SK-N-SH (cell line): ENCODE measurements at regions not wholly inside any gene's neighbourhood (a gene's known extent, or its start where the extent isn't known, plus 50 kb on each side); places are given as distances from the start of the nearest gene placed in this dataset.

Source experiments
- CTCF ChIA-PET: fragments of 300-600, 350-600 bp; formaldehyde crosslinking; extraction: SDS; loops from one replicate; lab custom pipeline; 2021; lab: Yijun Ruan, JAX
- POLR2A ChIA-PET: fragments of 350-600 bp; sonication (Branson Sonifier 250); formaldehyde crosslinking; extraction: SDS; loops from one replicate; lab custom pipeline; 2020; ENCODE audit warnings: antibody characterized with exemption, inconsistent platforms; lab: Yijun Ruan, JAX
- DNase-seq: peaks from one replicate; pipeline ENCODE4 v3.0.0; 2012
- H2AFZ ChIP-seq: fragments of 200-600 bp; sonication (generic); 2 replicates; pipeline ENCODE4 v1.8.1; 2016; ENCODE audit warnings: antibody characterized with exemption, mild to moderate bottlenecking, low read depth
- H3F3A ChIP-seq: fragments of 200-600 bp; sonication (generic); replicated peaks from 2 replicates; pipeline ENCODE3; 2016; ENCODE audit warnings: antibody characterized with exemption, mild to moderate bottlenecking; ENCODE audit not compliant: insufficient read depth
- H3K27ac ChIP-seq, 2 experiments: fragments of 200-500 bp in 1 of 2; fragments of 200-600 bp in 1 of 2; sonication (Bioruptor generic) in 1 of 2; sonication (generic), shearing (Covaris generic) in 1 of 2; 2 replicates each; pipeline versions ENCODE4 v1.5.1 to v1.6.1; 2014 to 2016; ENCODE audit warnings: low read depth in 2 of 2, inconsistent platforms in 1 of 2, low read length in 1 of 2, mild to moderate bottlenecking in 1 of 2, mixed read lengths in 1 of 2
- H3K27me3 ChIP-seq: fragments of 200-600 bp; sonication (generic), shearing (Covaris generic); 2 replicates; pipeline ENCODE4 v1.6.1; 2016; ENCODE audit warnings: mixed run types; ENCODE audit not compliant: insufficient read depth
- H3K36me3 ChIP-seq, 2 experiments: fragments of 200-500 bp in 1 of 2; fragments of 200-600 bp in 1 of 2; sonication (Bioruptor generic) in 1 of 2; sonication (generic) in 1 of 2; replicated peaks in 1 of 2; 2 replicates each; pipeline versions ENCODE3 to v1.5.1; 2014 to 2016; ENCODE audit warnings: low read length in 1 of 2, mild to moderate bottlenecking in 1 of 2; ENCODE audit not compliant: insufficient read depth in 2 of 2, control insufficient read depth in 1 of 2
- H3K4me1 ChIP-seq, 2 experiments: fragments of 200-500 bp in 1 of 2; fragments of 200-600 bp in 1 of 2; sonication (Bioruptor generic) in 1 of 2; sonication (generic), shearing (Covaris generic) in 1 of 2; 2 replicates each; pipeline versions ENCODE4 v1.5.1 to v1.6.1; 2014 to 2016; ENCODE audit warnings: low read depth in 1 of 2, low read length in 1 of 2, mixed run types in 1 of 2; ENCODE audit not compliant: insufficient read depth in 2 of 2, control insufficient read depth in 1 of 2
- H3K4me2 ChIP-seq: fragments of 200-600 bp; sonication (generic), shearing (Covaris generic); 2 replicates; pipeline ENCODE4 v1.6.1; 2017; ENCODE audit warnings: mixed run types
- H3K4me3 ChIP-seq, 2 experiments: fragments of 200-500 bp in 1 of 2; fragments of 200-600 bp in 1 of 2; sonication (Bioruptor generic) in 1 of 2; sonication (generic), shearing (Covaris generic) in 1 of 2; 2 replicates each; pipeline versions ENCODE4 v1.5.1 to v1.8.1; 2014 to 2016; ENCODE audit warnings: low read depth in 2 of 2, inconsistent platforms in 1 of 2, low read length in 1 of 2, mild to moderate bottlenecking in 1 of 2, mixed read lengths in 1 of 2, moderate library complexity in 1 of 2
- H3K79me2 ChIP-seq: fragments of 200-600 bp; sonication (generic); 2 replicates; pipeline ENCODE4 v1.8.1; 2017; ENCODE audit warnings: mild to moderate bottlenecking; ENCODE audit not compliant: insufficient read depth
- H3K9ac ChIP-seq: fragments of 200-600 bp; sonication (generic); 2 replicates; pipeline ENCODE4 v1.6.1; 2017; ENCODE audit warnings: mixed run types
- H3K9me2 ChIP-seq: fragments of 200-600 bp; sonication (generic); 2 replicates; pipeline ENCODE4 v1.6.1; 2017; ENCODE audit warnings: mixed run types
- H3K9me3 ChIP-seq: fragments of 200-600 bp; sonication (generic); 2 replicates; pipeline ENCODE4 v1.6.1; 2017; ENCODE audit warnings: mixed run types, mild to moderate bottlenecking, moderate library complexity
- H4K20me1 ChIP-seq: fragments of 200-600 bp; sonication (generic); 2 replicates; pipeline ENCODE4 v1.6.1; 2017; ENCODE audit warnings: mild to moderate bottlenecking, mixed run types; ENCODE audit not compliant: insufficient read depth
- ELF1 ChIP-seq: IDR thresholded peaks from 2 replicates; pipeline ENCODE4 v1.4.0; 2012
- EP300 ChIP-seq, 2 experiments: IDR thresholded peaks; 2 replicates each; pipeline versions ENCODE4 v1.4.0 to v1.6.1; 2012; ENCODE audit warnings: borderline replicate concordance in 1 of 2, low read depth in 1 of 2, low read length in 1 of 2
- EZH2phosphoT487 ChIP-seq: fragments of 200-600 bp; sonication (generic); IDR thresholded peaks from 2 replicates; pipeline ENCODE4 v1.6.1; 2017; ENCODE audit warnings: low read depth, mixed run types, mild to moderate bottlenecking, antibody characterized with exemption, moderate library complexity, borderline replicate concordance
- FOXJ3 ChIP-seq: sonication (generic); formaldehyde crosslinking; IDR thresholded peaks from 2 replicates; pipeline ENCODE4 v1.5.1; 2020; ENCODE audit warnings: mild to moderate bottlenecking, missing genetic modification reagents
- GABPA ChIP-seq: IDR thresholded peaks from 2 replicates; pipeline ENCODE4 v1.4.0; 2012; ENCODE audit warnings: low read depth, mild to moderate bottlenecking
- JUND ChIP-seq: IDR thresholded peaks from 2 replicates; pipeline ENCODE4 v1.4.0; 2012
- NFIC ChIP-seq: IDR thresholded peaks from 2 replicates; pipeline ENCODE4 v1.4.0; 2012; ENCODE audit warnings: borderline replicate concordance
- NRF1 ChIP-seq: IDR thresholded peaks from 2 replicates; pipeline ENCODE4 v1.6.1; 2012; ENCODE audit warnings: low read depth, mild to moderate bottlenecking, low read length
- RAD21 ChIP-seq: IDR thresholded peaks from 2 replicates; pipeline ENCODE4 v1.6.1; 2012; ENCODE audit warnings: mild to moderate bottlenecking, low read length
- RCOR1 ChIP-seq: fragments of 150-350 bp; IDR thresholded peaks from 2 replicates; pipeline ENCODE4 v1.6.1; 2017; ENCODE audit warnings: antibody characterized with exemption, low read length
- RFX5 ChIP-seq: IDR thresholded peaks from 2 replicates; pipeline ENCODE4 v1.6.1; 2012; ENCODE audit warnings: mild to moderate bottlenecking, improper control_type of control experiment, low read length
- RXRA ChIP-seq: IDR thresholded peaks from 2 replicates; pipeline ENCODE4 v1.4.0; 2012; ENCODE audit warnings: low read depth, mild to moderate bottlenecking, borderline replicate concordance
- TAF1 ChIP-seq: IDR thresholded peaks from 2 replicates; pipeline ENCODE4 v1.6.1; 2012; ENCODE audit warnings: low read depth, mild to moderate bottlenecking, low read length, moderate library complexity, borderline replicate concordance
- TCF12 ChIP-seq: IDR thresholded peaks from 2 replicates; pipeline ENCODE4 v1.4.0; 2012
- TF ChIP-seq, protein P1 (sequence below): IDR thresholded peaks from 2 replicates; pipeline ENCODE4 v1.6.1; 2012; ENCODE audit warnings: mild to moderate bottlenecking, low read depth, low read length, moderate library complexity
- TF ChIP-seq, protein P2 (sequence below): fragments of 200-600 bp; sonication (generic); IDR thresholded peaks from 2 replicates; pipeline ENCODE4 v1.6.1; 2017; ENCODE audit warnings: antibody characterized with exemption, mild to moderate bottlenecking, moderate library complexity
- TF ChIP-seq, protein P3 (sequence below): IDR thresholded peaks from 2 replicates; pipeline ENCODE4 v1.4.0; 2012; ENCODE audit warnings: low read depth

DNA sequence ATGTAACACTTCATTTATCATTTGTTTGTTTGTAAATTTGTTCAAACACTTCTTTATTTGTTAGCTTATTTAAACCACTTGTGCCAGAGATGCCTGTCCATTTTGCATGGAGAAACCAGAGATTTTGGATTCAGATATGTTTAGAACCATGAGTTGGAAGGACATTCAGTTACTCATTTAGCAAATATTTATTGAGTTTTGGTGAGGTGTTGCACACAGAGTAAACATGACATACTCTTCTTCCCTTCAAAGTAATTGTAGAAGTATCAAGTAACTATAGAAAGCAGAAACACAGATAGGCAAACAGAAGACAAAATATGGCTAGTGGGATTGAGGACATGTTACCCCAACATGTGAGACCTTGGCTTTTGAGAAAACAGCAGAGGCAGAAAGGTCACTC, 136.8 kb upstream of the USP25 start:
- Histone ChIP-seq H3K4me3 (no peak overlapping the region), H3K27me3 (no peaks in the 10 kb centered on the region), H3K4me1 (no peaks in the 10 kb centered on the region), H2AFZ (no peak overlapping the region), H4K20me1 (no peaks in the 10 kb centered on the region), H3K36me3 (no peaks in the 10 kb centered on the region), H3K9me3 (no peaks in the 10 kb centered on the region), H3K9ac (no peak overlapping the region), H3K27ac (no peak overlapping the region), H3K4me2 (no peak overlapping the region), H3K79me2 (no peaks in the 10 kb centered on the region), H3F3A (no peaks in the 10 kb centered on the region), H3K9me2 (no peaks in the 10 kb centered on the region)
- TF ChIP-seq JUND (no peak), FOXJ3 (CRISPR knock-in tag) (no peak), RFX5 (no peak), ELF1 (no peak), RCOR1 (no peak), EZH2phosphoT487 (no peak), TCF12 (no peak), TAF1 (no peak)
- TF ChIP-seq, protein P1, sequence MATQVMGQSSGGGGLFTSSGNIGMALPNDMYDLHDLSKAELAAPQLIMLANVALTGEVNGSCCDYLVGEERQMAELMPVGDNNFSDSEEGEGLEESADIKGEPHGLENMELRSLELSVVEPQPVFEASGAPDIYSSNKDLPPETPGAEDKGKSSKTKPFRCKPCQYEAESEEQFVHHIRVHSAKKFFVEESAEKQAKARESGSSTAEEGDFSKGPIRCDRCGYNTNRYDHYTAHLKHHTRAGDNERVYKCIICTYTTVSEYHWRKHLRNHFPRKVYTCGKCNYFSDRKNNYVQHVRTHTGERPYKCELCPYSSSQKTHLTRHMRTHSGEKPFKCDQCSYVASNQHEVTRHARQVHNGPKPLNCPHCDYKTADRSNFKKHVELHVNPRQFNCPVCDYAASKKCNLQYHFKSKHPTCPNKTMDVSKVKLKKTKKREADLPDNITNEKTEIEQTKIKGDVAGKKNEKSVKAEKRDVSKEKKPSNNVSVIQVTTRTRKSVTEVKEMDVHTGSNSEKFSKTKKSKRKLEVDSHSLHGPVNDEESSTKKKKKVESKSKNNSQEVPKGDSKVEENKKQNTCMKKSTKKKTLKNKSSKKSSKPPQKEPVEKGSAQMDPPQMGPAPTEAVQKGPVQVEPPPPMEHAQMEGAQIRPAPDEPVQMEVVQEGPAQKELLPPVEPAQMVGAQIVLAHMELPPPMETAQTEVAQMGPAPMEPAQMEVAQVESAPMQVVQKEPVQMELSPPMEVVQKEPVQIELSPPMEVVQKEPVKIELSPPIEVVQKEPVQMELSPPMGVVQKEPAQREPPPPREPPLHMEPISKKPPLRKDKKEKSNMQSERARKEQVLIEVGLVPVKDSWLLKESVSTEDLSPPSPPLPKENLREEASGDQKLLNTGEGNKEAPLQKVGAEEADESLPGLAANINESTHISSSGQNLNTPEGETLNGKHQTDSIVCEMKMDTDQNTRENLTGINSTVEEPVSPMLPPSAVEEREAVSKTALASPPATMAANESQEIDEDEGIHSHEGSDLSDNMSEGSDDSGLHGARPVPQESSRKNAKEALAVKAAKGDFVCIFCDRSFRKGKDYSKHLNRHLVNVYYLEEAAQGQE, result no peak
- TF ChIP-seq, protein P2, sequence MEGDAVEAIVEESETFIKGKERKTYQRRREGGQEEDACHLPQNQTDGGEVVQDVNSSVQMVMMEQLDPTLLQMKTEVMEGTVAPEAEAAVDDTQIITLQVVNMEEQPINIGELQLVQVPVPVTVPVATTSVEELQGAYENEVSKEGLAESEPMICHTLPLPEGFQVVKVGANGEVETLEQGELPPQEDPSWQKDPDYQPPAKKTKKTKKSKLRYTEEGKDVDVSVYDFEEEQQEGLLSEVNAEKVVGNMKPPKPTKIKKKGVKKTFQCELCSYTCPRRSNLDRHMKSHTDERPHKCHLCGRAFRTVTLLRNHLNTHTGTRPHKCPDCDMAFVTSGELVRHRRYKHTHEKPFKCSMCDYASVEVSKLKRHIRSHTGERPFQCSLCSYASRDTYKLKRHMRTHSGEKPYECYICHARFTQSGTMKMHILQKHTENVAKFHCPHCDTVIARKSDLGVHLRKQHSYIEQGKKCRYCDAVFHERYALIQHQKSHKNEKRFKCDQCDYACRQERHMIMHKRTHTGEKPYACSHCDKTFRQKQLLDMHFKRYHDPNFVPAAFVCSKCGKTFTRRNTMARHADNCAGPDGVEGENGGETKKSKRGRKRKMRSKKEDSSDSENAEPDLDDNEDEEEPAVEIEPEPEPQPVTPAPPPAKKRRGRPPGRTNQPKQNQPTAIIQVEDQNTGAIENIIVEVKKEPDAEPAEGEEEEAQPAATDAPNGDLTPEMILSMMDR, result no peak
- CTCF ChIA-PET, result interaction anchor here (0.9 to 2.2 kb wide), 12 partner anchors 24 to 1332 kb away, joined by 3 to 13 read pairs (median 4); no protein-coding TSS in a partner anchor
- POLR2A ChIA-PET, result no interaction called here
- DNase-seq, result no peak

DNA sequence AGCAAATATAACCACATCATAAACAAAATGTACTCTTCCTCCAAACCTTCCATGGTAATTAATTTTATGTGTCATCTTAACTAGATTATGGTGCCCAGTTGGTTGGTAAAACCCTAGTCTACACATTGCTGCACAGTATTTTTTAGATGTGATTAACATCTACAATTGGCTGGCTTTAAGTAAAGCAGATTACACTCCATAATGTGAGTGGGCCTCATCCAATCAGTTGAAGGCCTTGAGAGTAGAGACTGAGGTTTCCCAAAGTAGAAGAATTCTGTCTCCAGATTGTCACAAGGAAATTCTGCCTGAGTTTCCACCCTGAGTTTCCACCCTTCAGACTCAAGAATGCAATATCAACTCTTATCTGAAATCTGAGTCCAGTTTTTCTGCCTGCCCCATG, 128.4 kb upstream of the USP25 start:
- Histone ChIP-seq H3K27me3 (no peaks in the 10 kb centered on the region), H3K36me3 (no peaks in the 10 kb centered on the region), H3K9ac (no peak overlapping the region), H4K20me1 (no peaks in the 10 kb centered on the region), H3K4me2 (no peak overlapping the region), H3F3A (no peaks in the 10 kb centered on the region), H3K27ac (no peak overlapping the region), H3K9me3 (no peaks in the 10 kb centered on the region), H3K4me1 (no peaks in the 10 kb centered on the region), H2AFZ (no peak overlapping the region), H3K9me2 (no peaks in the 10 kb centered on the region), H3K79me2 (no peaks in the 10 kb centered on the region)
- CTCF ChIA-PET, result no interaction called here
- POLR2A ChIA-PET, result no interaction called here
- DNase-seq, result no peak
- TF ChIP-seq, protein P3, sequence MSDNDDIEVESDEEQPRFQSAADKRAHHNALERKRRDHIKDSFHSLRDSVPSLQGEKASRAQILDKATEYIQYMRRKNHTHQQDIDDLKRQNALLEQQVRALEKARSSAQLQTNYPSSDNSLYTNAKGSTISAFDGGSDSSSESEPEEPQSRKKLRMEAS, result no peak
- no peak for TF ChIP-seq ELF1
- TF ChIP-seq NRF1, result no peak
- no peak for TF ChIP-seq GABPA
- no peak for TF ChIP-seq EP300 (IDR thresholded peaks at IDR 0.05; ENCODE audit: borderline replicate concordance in 1 of 2, low read depth in 1 of 2, low read length in 1 of 2)
- TF ChIP-seq TCF12, result no peak
- no peak for TF ChIP-seq NFIC
- no peak for TF ChIP-seq RXRA
- no peak for TF ChIP-seq RAD21
- TF ChIP-seq, all 33 proteins: peak for 0
- H3K4me3 ChIP-seq, result no peak overlapping the region
